Neural progenitor cell (in vitro differentiated cells): ENCODE measurements at regions not wholly inside any gene's neighbourhood (a gene's known extent, or its start where the extent isn't known, plus 50 kb on each side); places are given as distances from the start of the nearest gene placed in this dataset.

ENCODE experiments used
- DNase-seq: peaks from one replicate; pipeline ENCODE4 v3.0.0-alpha.2; 2016; ENCODE audit warnings: low spot score
- H2AFZ ChIP-seq: fragments of 200-600 bp; sonication (generic); replicated peaks from 2 replicates; pipeline ENCODE4 v1.6.1; 2016; ENCODE audit warnings: antibody characterized with exemption
- H3F3A ChIP-seq: fragments of 200-600 bp; sonication (generic); 2 replicates; pipeline ENCODE4 v1.6.1; 2016; ENCODE audit warnings: antibody characterized with exemption, low read depth
- H3K27ac ChIP-seq: fragments of 200-600 bp; sonication (generic); 2 replicates; pipeline ENCODE4 v1.5.1; 2016; ENCODE audit warnings: mild to moderate bottlenecking
- H3K27me3 ChIP-seq: fragments of 200-600 bp; sonication (generic); 2 replicates; pipeline ENCODE4 v1.6.1; 2016; ENCODE audit warnings: mild to moderate bottlenecking, moderate library complexity
- H3K36me3 ChIP-seq: fragments of 200-600 bp; sonication (generic); 2 replicates; pipeline ENCODE4 v1.5.1; 2016
- H3K4me1 ChIP-seq: fragments of 200-600 bp; sonication (generic); 2 replicates; pipeline ENCODE4 v1.6.1; 2016; ENCODE audit warnings: mixed run types
- H3K4me2 ChIP-seq: fragments of 200-600 bp; sonication (generic); 2 replicates; pipeline ENCODE4 v1.6.1; 2016
- H3K4me3 ChIP-seq: fragments of 200-600 bp; sonication (generic); 2 replicates; pipeline ENCODE4 v1.5.1; 2016
- H3K79me2 ChIP-seq: fragments of 200-600 bp; sonication (generic); 2 replicates; pipeline ENCODE4 v1.6.1; 2016; ENCODE audit warnings: low read depth
- H3K9ac ChIP-seq: fragments of 200-600 bp; sonication (generic); 2 replicates; pipeline ENCODE4 v1.6.1; 2016
- H3K9me3 ChIP-seq: fragments of 200-600 bp; sonication (generic); 2 replicates; pipeline ENCODE4 v1.5.1; 2016; ENCODE audit warnings: low read depth
- H4K20me1 ChIP-seq: fragments of 200-600 bp; sonication (generic); 2 replicates; pipeline ENCODE4 v1.6.1; 2016; ENCODE audit warnings: low read depth
- H3K27ac Mint-ChIP-seq: 3 replicates; pipeline ENCODE4 v1.8.0; 2021; ENCODE audit warnings: mixed read lengths
- H3K27me3 Mint-ChIP-seq: 2 replicates; pipeline ENCODE4 v1.8.0; 2022; ENCODE audit warnings: low read depth, mild to moderate bottlenecking, inconsistent platforms, moderate library complexity, mixed read lengths; ENCODE audit not compliant: insufficient read depth
- H3K36me3 Mint-ChIP-seq: 3 replicates; pipeline ENCODE4 v1.8.0; 2021; ENCODE audit warnings: mixed read lengths
- H3K4me1 Mint-ChIP-seq: 3 replicates; pipeline ENCODE4 v1.8.0; 2021; ENCODE audit warnings: mixed read lengths
- H3K4me3 Mint-ChIP-seq: 3 replicates; pipeline ENCODE4 v1.8.0; 2021; ENCODE audit warnings: mild to moderate bottlenecking, moderate library complexity, mixed read lengths
- H3K9me3 Mint-ChIP-seq: 3 replicates; pipeline ENCODE4 v1.8.0; 2020; ENCODE audit warnings: mixed read lengths
- EZH2 ChIP-seq: fragments of 200-600 bp; sonication (generic); IDR thresholded peaks from 2 replicates; pipeline ENCODE4 v1.6.1; 2017; ENCODE audit warnings: antibody characterized with exemption, mild to moderate bottlenecking, moderate library complexity
- EZH2phosphoT487 ChIP-seq: fragments of 200-600 bp; sonication (generic); IDR thresholded peaks from 2 replicates; pipeline ENCODE4 v1.6.1; 2017; ENCODE audit warnings: antibody characterized with exemption
- TF ChIP-seq, protein P1 (sequence below): fragments of 200-600 bp; sonication (generic); IDR thresholded peaks from 2 replicates; pipeline ENCODE4 v1.5.1; 2017; ENCODE audit warnings: antibody characterized with exemption, mild to moderate bottlenecking

GRCh38 chr10:43904301-43904700 is 255.6 kb upstream of the ZNF32 start:
- H3F3A ChIP-seq: no peaks in the 10 kb centered on the region
- no peaks in the 10 kb centered on the region for H3K4me1 ChIP-seq
- H3K9ac ChIP-seq: no peak overlapping the region
- no peaks in the 10 kb centered on the region for H3K79me2 ChIP-seq
- H3K4me2 ChIP-seq: no peak overlapping the region
- H3K27ac ChIP-seq: no peak overlapping the region
- TF ChIP-seq EZH2 (no peak), EZH2phosphoT487 (no peak)
- TF ChIP-seq, protein P1, sequence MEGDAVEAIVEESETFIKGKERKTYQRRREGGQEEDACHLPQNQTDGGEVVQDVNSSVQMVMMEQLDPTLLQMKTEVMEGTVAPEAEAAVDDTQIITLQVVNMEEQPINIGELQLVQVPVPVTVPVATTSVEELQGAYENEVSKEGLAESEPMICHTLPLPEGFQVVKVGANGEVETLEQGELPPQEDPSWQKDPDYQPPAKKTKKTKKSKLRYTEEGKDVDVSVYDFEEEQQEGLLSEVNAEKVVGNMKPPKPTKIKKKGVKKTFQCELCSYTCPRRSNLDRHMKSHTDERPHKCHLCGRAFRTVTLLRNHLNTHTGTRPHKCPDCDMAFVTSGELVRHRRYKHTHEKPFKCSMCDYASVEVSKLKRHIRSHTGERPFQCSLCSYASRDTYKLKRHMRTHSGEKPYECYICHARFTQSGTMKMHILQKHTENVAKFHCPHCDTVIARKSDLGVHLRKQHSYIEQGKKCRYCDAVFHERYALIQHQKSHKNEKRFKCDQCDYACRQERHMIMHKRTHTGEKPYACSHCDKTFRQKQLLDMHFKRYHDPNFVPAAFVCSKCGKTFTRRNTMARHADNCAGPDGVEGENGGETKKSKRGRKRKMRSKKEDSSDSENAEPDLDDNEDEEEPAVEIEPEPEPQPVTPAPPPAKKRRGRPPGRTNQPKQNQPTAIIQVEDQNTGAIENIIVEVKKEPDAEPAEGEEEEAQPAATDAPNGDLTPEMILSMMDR: no peak
- no peak overlapping the region for H3K27ac Mint-ChIP-seq
- H4K20me1 ChIP-seq: no peaks in the 10 kb centered on the region
- DNase-seq: no peak
- no peaks in the 10 kb centered on the region for H3K9me3 Mint-ChIP-seq
- no peak overlapping the region for H3K4me3 ChIP-seq
- H3K36me3 ChIP-seq: no peaks in the 10 kb centered on the region
- H3K27me3 ChIP-seq: no peaks in the 10 kb centered on the region
- H3K36me3 Mint-ChIP-seq: no peaks in the 10 kb centered on the region
- H2AFZ ChIP-seq: no peak overlapping the region
- H3K27me3 Mint-ChIP-seq: no peaks in the 10 kb centered on the region
- H3K4me3 Mint-ChIP-seq: no peak overlapping the region
- no peaks in the 10 kb centered on the region for H3K9me3 ChIP-seq
- H3K4me1 Mint-ChIP-seq: peaks cover 5% of the 10 kb centered on the region

DNA sequence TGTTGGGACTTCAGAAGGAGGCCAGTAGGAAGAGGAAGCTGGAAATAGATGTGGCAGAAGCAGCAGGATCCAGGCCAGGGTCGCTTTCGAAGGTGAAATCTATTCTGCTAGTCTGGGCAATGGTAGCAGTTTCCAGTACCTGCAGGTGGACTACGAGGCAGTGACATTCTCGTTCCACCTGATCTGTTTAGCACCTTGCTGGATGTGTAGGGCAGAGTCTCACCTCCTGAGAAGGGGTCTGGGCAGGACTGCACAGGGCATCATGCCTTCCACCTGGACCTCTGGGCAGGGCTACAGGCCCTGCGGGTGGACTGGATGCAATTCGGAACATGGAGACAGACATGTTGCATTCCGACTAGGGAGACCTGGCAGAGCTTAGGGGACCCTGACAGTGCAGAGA is 254.8 kb upstream of the ZNF32 start:
- Histone ChIP-seq H3K36me3 (no peaks in the 10 kb centered on the region), H3K27ac (no peak overlapping the region), H3K4me2 (no peak overlapping the region), H4K20me1 (no peaks in the 10 kb centered on the region), H3K4me1 (no peaks in the 10 kb centered on the region), H3K9me3 (no peaks in the 10 kb centered on the region), H3F3A (no peaks in the 10 kb centered on the region), H3K79me2 (no peaks in the 10 kb centered on the region), H3K9ac (no peak overlapping the region), H3K4me3 (no peak overlapping the region), H3K27me3 (no peaks in the 10 kb centered on the region), H2AFZ (no peak overlapping the region)
- TF ChIP-seq EZH2phosphoT487 (no peak), EZH2 (no peak)
- TF ChIP-seq, protein P1: no peak
- Mint-ChIP-seq H3K9me3 (no peaks in the 10 kb centered on the region), H3K36me3 (no peaks in the 10 kb centered on the region), H3K4me3 (no peak overlapping the region), H3K4me1 (peaks cover 5% of the 10 kb centered on the region), H3K27me3 (no peaks in the 10 kb centered on the region), H3K27ac (no peak overlapping the region)
- DNase-seq: no peak

- Mint-ChIP-seq H3K9me3 (no peaks in the 10 kb centered on the region), H3K4me3 (no peak overlapping the region), H3K4me1 (peaks cover 5% of the 10 kb centered on the region), H3K27ac (no peak overlapping the region), H3K36me3 (no peaks in the 10 kb centered on the region), H3K27me3 (no peaks in the 10 kb centered on the region)
- H4K20me1 ChIP-seq: no peaks in the 10 kb centered on the region
- no peaks in the 10 kb centered on the region for H3K27me3 ChIP-seq
- H3K4me1 ChIP-seq: no peaks in the 10 kb centered on the region
- no peaks in the 10 kb centered on the region for H3F3A ChIP-seq
- H3K4me3 ChIP-seq: no peak overlapping the region
- no peak overlapping the region for H3K9ac ChIP-seq
- H3K27ac ChIP-seq: no peak overlapping the region
- no peak overlapping the region for H3K4me2 ChIP-seq
- TF ChIP-seq EZH2phosphoT487 (no peak), EZH2 (no peak)
- TF ChIP-seq, protein P1: no peak
- H3K9me3 ChIP-seq: no peaks in the 10 kb centered on the region
- H2AFZ ChIP-seq: no peak overlapping the region
- no peaks in the 10 kb centered on the region for H3K36me3 ChIP-seq
- no peak for DNase-seq
- no peaks in the 10 kb centered on the region for H3K79me2 ChIP-seq
Observed at GRCh38 chr10:43902842-43903241, 254.2 kb upstream of the ZNF32 start.
